ENCODE measurements at regions not wholly inside any gene's neighbourhood (a gene's known extent, or its start where the extent isn't known, plus 50 kb on each side); places are given as distances from the start of the nearest gene placed in this dataset.

DNA sequence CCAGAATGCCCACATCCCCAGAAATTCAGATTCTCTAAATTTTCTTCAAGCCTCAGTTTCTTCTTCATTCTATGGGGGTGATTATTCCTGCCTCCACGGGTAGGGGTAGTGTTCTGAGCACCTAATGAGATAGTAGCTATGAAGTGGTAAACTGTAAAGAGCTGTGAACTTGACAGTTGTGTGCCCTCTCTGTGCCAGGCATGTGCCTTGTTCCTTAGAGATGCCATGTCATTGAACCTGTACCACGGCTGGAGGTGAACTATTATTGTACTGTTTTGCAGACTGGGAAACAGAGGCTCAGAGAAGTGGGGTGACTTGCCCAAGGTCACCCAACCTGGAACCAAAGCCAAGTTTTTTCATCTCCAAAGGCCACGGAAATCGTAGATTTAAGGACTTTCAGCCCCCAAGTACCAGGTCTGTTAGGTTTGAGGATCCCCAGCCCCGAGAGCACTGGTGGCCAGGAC, 67.7 kb upstream of the SIRPA start:
- intact Hi-C loops (cut with micrococcal nuclease): no loop called here
- no peak overlapping the region for H3K27ac ChIP-seq (ENCODE audit: insufficient read depth, low read depth, low read length)
- peaks cover 0 to 2% of the 10 kb centered on the region in 2 experiments for H3K27me3 ChIP-seq (ENCODE audit: control insufficient read depth in 2 of 2, insufficient read depth in 2 of 2, low read length in 2 of 2)

More for the DNA sequence above, 67.7 kb upstream of the SIRPA start:
- CTCF ChIA-PET: no interaction called here
- no peak overlapping the region for H3K4me2 ChIP-seq (ENCODE audit: insufficient read depth, low read length)
- FAIRE-seq: no peak
- no peak for TF ChIP-seq POLR2A (IDR thresholded peaks at IDR 0.05; ENCODE audit: low read depth, low read length)
- no peak for TF ChIP-seq POLR2AphosphoS5 (IDR thresholded peaks at IDR 0.05; ENCODE audit: insufficient read depth, low read depth, low read length)
- no peak for TF ChIP-seq JUN (IDR thresholded peaks at IDR 0.05; ENCODE audit: borderline replicate concordance, insufficient read depth, insufficient read length, low read depth)
- TF ChIP-seq, protein P1, sequence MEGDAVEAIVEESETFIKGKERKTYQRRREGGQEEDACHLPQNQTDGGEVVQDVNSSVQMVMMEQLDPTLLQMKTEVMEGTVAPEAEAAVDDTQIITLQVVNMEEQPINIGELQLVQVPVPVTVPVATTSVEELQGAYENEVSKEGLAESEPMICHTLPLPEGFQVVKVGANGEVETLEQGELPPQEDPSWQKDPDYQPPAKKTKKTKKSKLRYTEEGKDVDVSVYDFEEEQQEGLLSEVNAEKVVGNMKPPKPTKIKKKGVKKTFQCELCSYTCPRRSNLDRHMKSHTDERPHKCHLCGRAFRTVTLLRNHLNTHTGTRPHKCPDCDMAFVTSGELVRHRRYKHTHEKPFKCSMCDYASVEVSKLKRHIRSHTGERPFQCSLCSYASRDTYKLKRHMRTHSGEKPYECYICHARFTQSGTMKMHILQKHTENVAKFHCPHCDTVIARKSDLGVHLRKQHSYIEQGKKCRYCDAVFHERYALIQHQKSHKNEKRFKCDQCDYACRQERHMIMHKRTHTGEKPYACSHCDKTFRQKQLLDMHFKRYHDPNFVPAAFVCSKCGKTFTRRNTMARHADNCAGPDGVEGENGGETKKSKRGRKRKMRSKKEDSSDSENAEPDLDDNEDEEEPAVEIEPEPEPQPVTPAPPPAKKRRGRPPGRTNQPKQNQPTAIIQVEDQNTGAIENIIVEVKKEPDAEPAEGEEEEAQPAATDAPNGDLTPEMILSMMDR (IDR thresholded peaks at IDR 0.05; ENCODE audit: extremely low read depth in 1 of 2, insufficient read depth in 1 of 2, low read depth in 1 of 2, low read length in 2 of 2): no peak
- no peak for TF ChIP-seq FOS (IDR thresholded peaks at IDR 0.05; ENCODE audit: borderline replicate concordance, insufficient read depth, low read length)
- no peak for TF ChIP-seq GATA2 (IDR thresholded peaks at IDR 0.05; ENCODE audit: insufficient read depth, insufficient read length, low read depth, low read length)
- TF ChIP-seq MYC (IDR thresholded peaks at IDR 0.05; ENCODE audit: low read depth, low read length): no peak
- TF ChIP-seq, protein P2, sequence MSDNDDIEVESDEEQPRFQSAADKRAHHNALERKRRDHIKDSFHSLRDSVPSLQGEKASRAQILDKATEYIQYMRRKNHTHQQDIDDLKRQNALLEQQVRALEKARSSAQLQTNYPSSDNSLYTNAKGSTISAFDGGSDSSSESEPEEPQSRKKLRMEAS (IDR thresholded peaks at IDR 0.05; ENCODE audit: insufficient read depth, insufficient read length): no peak
- no peaks in the 10 kb centered on the region for H3K9me1 ChIP-seq (replicated peaks; ENCODE audit: control insufficient read depth, extremely low read depth, insufficient read depth, low read length)
- no peaks in the 10 kb centered on the region for H3K36me3 ChIP-seq (ENCODE audit: control insufficient read depth in 2 of 2, extremely low read depth in 1 of 2, insufficient read depth in 2 of 2, low read length in 2 of 2)
- BruUV-seq (replicated peaks): no TSS peak
- no peak for DNase-seq (ENCODE audit: low read depth, low spot score)
- H4K20me1 ChIP-seq (replicated peaks; ENCODE audit: control insufficient read depth, extremely low read depth, insufficient read depth, low read length): no peaks in the 10 kb centered on the region
- POLR2A ChIA-PET: no interaction called here
- H3K9me3 ChIP-seq (replicated peaks; ENCODE audit: control insufficient read depth, insufficient read depth, low read length): no peaks in the 10 kb centered on the region
- dilution Hi-C loops (cut with MboI; ENCODE audit: extremely low pct_ligation_motif_present, low sequenced_read_pairs): no loop called here
- H3K4me1 ChIP-seq (ENCODE audit: control insufficient read depth, extremely low read depth, insufficient read depth, low read length): peaks cover 28% of the 10 kb centered on the region
- no peak overlapping the region for H3K4me3 ChIP-seq (replicated peaks in 1 of 3; ENCODE audit: insufficient read depth in 1 of 3, low read depth in 1 of 3, low read length in 3 of 3)
- H2AFZ ChIP-seq (ENCODE audit: low read depth, low read length): no peak overlapping the region
- H3K9ac ChIP-seq (replicated peaks; ENCODE audit: extremely low read depth, insufficient read depth, low read length): no peak overlapping the region
- H3K79me2 ChIP-seq (ENCODE audit: control insufficient read depth, insufficient read depth, low read length): no peaks in the 10 kb centered on the region

Data from endothelial cell of umbilical vein (primary cell).